GM11168 (cell line): ENCODE measurements at regions not wholly inside any gene's neighbourhood (a gene's known extent, or its start where the extent isn't known, plus 50 kb on each side); places are given as distances from the start of the nearest gene placed in this dataset.
"Not testable (repeated sequence)": the region's sequence is repeated elsewhere in the genome, so short reads cannot be mapped to it uniquely, and the experiment has no call there.

Experiments
- in situ Hi-C: fragments of 300-500 bp; cut with MboI; formaldehyde crosslinking; loops from one replicate; pipeline ENCODE4 v1.12.0; 2022; ENCODE audit warnings: low sequenced_read_pairs; ENCODE audit not compliant: unreplicated experiment

DNA sequence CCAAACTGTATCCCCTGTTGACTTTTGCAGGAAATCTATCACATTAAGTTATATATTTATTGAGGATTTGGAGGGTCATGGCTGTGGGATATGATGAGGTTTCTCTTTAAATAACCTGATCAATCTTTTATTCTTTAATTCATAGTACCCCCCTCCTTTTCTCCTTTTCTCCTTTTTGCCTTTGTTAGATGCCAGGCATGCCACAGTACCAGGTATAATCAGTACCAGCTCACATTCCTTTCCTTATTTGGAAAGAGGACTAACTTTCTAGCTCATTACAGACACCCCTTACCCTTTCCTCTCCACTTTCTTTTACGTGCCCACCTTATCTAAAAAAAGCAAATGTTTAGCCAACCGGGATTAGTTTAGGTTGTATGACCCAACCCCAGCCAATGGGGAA is 326.4 kb upstream of the NAALADL2 start:
- in situ Hi-C loops: no loop called here

DNA sequence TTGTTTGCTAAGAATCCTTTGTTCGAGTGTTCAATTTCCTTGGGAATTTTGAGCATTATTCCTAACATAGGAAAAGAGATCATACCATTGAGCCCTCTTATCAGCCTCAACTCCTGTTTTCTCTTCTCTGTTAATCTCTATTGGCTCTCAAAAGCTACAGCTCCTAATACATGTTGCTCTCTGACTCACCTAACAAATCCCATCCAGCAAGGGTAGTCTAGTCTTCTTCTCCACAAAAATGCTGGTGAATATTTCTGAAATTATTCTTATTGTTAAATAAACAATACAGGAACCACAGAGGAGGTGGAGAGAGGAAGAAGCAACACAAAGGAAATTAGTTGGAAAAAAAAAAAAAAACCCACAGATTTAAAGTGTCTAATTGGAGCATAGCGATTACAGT is 325.8 kb upstream of the NAALADL2 start:
- in situ Hi-C loops: no loop called here

DNA sequence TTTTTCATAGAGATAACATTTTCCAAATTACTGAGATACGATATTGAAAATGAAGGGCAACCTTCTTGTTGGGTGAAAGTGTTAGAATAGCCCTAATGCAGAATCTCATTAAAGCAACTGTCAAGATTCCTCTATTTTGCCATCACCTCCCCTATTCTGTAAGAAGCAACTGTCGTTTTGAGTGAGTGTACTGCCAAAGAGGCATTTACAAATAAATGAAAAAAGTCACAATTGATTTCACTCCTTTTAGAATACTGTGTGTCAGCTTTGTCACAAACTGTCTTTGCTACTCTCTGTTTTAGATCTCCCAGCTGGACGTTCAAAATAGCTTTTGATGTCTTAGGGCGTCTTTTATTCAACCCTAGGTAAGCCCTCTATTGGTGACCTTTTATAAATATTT is 322.8 kb upstream of the NAALADL2 start:
- in situ Hi-C loops: no loop called here

GRCh38 chr3:174538151-174538550 is 321.0 kb upstream of the NAALADL2 start:
- in situ Hi-C loops: no loop called here

DNA sequence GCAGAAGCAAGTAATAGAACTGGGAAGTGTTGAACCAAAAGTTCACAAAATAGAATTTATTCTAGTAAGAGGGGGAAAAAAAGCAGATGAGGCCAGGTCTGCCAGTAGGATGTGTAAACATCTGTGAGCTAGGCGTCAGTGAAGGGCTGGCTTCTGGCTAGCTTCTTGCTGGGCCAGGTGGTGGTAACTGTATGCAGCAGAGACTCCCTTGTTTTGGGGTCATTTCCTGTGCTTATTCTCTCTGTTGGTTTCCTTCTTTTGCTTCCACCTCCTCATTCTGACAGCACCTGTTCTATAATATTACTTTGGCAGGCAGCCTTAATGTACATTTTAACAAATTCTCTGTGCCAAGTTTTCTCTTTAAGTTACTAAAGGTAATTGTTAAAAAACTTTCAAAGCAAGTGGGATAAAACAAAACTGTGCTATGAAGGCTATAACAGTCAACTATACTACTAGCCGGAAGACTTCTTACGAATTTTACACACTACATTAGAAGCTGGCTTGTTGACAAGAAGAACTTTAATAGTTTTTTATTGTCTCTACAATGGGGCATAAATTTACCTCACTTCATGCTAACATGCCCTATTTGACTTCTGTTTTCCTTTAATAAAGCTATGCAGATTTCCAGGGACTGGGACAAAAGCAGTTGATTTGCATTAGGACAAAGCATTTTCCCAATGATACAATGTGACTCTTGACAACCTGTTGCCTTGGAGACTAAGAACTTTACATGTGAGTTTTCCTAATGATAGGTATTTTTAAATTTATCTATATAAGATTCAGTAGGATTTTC is 318.8 kb upstream of the NAALADL2 start:
- in situ Hi-C loops: no loop called here

DNA sequence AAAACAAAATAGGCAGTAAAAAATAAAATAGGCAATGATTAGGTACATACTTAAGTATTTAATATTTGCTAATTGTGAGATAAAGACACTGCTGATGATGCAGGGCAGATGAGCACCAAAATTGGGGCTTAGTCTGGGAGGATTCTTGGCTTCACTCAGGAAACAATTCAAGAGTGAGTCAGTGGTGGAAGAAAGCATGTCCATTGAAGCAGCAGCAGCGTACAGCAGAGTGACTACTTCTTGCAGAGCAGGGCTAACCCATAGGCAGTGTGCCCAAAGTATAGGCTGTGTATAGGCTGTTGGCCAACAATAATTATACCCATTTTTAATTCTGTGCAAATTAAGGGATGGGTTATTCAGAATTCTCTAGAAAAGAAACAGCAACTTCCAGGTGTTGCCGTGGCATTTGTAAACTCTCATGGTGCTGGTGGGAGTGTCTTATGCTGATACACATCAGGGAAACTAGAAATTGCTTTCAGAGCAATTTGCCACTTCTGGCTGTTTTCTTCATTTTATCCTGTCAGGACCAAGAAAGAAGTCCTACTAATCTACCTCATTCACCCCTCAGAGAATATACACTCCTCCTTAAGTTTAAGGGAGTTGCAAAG is 317.3 kb upstream of the NAALADL2 start:
- in situ Hi-C loops: no loop called here

DNA sequence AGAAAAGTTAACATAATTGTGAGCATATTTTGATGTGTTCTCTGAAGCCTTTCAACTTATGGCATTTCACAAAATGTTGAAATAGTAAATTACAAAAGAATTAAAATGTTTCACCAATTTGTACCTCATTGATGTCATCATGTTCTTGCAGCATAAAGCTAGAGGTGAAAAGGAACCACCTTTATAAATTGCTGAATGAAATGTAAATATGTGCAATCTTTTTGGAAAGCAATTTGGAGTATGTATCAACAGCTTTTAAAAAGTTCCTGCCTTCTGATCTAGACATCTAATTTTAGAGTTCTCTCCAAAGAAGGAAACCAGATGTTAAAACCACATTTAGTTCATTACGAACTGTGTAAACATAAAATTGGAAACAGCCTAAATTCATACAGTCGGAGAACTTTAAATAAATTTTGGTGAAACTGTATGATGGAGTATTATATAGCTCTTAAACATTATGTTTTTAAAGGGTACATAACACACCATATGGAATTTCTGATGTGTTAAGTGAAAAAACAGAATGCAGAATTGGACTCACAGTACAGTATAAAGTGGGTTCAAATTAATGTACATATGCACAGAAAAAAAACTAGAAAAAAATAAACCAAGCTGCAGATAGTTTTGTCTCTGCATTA is 311.2 kb upstream of the NAALADL2 start:
- in situ Hi-C loops: no loop called here

GRCh38 chr3:174548841-174549623 is 310.1 kb upstream of the NAALADL2 start:
- in situ Hi-C loops: no loop called here

DNA sequence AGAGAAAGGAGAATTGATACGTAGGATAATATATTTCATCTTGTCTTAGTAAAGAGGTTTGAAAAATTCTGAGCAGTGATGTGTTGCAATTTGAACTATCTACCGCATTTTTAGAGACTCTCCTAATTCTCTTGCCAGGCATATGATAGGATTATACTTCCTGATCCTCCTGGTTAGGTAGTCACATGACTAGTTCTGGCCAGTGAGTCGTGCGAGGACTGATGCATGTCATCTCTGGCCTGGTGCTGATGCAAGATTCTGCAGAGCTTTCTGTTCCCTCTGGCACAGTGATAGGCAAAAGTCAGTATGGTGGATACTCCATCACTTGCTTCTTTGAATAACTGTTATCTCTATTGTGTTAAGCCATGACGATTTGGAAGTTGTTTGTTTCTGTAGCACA is 277.6 kb upstream of the NAALADL2 start:
- in situ Hi-C loops: no loop called here

GRCh38 chr3:174583396-174583795 is 275.7 kb upstream of the NAALADL2 start:
- in situ Hi-C loops: no loop called here

DNA sequence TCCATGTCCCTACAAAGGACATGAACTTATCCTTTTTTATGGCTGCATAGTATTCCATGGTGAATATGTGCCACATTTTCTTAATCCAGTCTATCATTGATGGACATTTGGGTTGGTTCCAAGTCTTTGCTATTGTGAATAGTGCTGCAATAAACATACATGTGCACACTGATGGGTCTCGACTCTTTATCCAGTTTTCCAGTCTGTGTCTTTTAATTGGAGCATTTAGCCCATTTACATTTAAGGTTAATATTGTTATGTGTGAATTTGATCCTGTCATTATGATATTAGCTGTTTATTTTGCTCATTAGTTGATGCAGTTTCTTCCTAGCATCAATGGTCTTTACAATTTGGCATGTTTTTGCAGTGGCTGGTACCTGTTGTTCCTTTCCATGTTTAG is 272.0 kb upstream of the NAALADL2 start:
- in situ Hi-C loops: not testable (repeated sequence)

GRCh38 chr3:174596447-174596982 is 262.6 kb upstream of the NAALADL2 start:
- in situ Hi-C loops: no loop called here

DNA sequence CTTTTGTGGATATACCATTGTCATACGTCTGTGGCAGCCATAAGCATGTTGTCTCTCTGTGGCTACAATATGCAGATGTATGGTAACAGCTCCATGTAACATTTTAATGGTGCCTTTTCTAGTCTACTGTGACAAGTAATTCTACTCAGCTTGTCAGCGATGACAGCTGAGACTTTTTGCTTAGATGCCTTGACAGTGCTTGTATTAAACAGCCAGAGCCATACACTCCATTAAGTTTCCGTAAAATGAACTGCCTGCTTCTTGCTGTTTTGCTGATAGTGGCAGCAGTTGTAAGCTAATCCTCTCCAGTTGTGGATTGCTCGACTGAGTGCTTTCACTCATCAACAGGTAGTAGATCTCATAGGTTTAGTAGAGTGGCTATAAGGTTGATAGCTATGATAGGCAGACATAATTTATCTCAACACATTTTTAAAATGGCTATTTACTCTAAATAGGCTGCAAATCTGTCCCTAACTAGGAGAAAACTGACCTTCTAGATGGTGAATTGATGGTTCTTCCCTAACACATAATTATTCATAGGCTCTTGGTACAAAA is 260.2 kb upstream of the NAALADL2 start:
- in situ Hi-C loops: no loop called here

DNA sequence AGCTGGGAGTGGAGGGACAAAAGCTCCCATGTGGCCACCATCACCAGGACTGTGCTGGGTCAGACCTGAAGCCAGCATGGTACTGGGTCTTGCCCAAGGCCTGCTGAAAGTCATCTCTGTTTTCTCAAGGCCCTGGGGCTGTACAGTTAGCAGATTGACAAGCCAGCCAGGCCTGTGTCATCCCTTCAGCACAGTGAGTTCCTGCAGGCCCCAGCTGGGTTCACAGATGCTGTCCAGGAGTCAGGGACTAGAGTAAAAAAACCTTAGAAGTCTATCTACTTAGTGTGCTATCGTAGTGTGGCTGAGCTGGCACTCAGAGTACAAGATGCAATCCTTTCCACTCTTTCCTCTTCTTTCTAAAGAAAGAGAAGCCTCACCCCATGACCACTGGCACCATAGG is 246.0 kb upstream of the NAALADL2 start:
- in situ Hi-C loops: loop anchor here (25.0 kb wide), 1 partner anchor 326 kb away; no protein-coding TSS in a partner anchor

DNA sequence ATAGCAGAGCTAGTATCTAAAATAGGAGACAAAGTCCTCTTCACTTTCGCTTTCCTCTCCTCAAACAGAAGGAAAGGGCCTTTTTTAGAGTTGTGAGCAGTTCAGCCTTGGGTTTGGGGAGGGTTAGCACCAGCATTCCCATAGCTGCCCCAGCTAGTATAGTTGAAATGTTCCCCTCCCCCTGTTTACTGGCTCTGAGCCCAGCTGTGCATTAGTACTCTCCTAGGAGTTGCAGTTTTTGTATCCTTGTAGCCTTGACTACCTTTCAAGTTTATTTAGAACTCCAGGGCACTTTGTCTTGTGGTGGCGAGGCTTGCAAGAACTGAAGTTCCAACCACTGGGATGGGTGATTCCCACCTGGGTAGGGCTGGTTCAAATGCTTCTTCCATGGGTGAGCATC is 245.1 kb upstream of the NAALADL2 start:
- in situ Hi-C loops: loop anchor here (25.0 kb wide), 1 partner anchor 327 kb away; no protein-coding TSS in a partner anchor

- in situ Hi-C loops: loop anchor here (25.0 kb wide), 1 partner anchor 331 kb away; no protein-coding TSS in a partner anchor
Observed at GRCh38 chr3:174618368-174619080, 240.6 kb upstream of the NAALADL2 start.

- in situ Hi-C loops: loop anchor here (25.0 kb wide), 1 partner anchor 332 kb away; no protein-coding TSS in a partner anchor
Observed at GRCh38 chr3:174619239-174619638, 239.9 kb upstream of the NAALADL2 start.

DNA sequence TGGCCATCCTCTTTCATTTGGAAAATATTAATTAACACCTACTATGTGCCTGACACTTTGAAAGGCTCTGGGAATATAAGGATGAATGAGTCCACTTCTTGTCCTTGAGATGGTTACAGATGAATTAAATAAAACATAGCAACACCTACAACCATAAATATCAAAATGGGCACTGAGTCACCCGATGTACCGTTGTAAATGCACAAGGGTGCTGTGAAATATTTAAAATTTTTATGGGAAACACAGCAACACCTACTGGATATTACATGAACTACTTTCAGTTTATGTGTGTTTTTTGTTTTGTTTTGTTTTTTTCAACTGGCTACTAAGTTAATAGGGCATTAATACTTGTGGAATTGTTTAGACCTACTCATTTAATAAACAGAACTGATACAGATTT is 239.0 kb upstream of the NAALADL2 start:
- in situ Hi-C loops: loop anchor here (25.0 kb wide), 1 partner anchor 333 kb away; no protein-coding TSS in a partner anchor

DNA sequence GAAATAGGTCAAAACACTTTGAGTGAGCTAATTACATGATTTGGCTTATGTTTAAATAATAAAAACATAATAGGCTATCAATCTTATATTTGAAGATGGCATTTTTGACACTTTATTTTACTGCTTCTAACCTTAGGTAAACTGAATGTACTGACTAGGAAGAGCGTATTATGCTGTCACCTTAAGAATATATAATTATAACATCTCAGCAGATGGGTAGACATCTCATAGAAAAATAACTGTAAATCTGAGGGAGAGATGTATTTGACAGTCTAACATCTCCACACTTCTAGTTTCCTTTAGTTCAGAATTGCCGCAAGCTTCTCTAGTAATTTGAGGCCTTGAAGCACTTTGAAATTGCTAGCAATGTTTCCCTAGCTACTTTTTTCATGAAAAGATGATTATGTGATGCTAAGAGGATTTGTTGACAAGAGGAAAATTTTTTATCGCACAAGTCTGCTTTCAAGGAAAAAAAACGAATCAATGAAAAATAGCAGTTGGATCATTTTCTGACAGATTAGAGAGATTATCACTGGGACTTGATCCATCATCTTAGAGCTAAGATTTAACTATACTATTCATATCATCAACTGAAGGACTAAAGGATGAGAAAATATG is 238.2 kb upstream of the NAALADL2 start:
- in situ Hi-C loops: loop anchor here (25.0 kb wide), 1 partner anchor 334 kb away; no protein-coding TSS in a partner anchor
